Endodermal cell (in vitro differentiated cells): ENCODE measurements at regions not wholly inside any gene's neighbourhood (a gene's known extent, or its start where the extent isn't known, plus 50 kb on each side); places are given as distances from the start of the nearest gene placed in this dataset.

Experiments used
- DNase-seq: peaks from one replicate; pipeline ENCODE4 v3.0.0-alpha.2; 2017
- H3K27ac ChIP-seq: 2 replicates; pipeline ENCODE4 v1.5.1; 2013; ENCODE audit warnings: mild to moderate bottlenecking, low read depth, low read length, moderate library complexity
- H3K27me3 ChIP-seq: 2 replicates; pipeline ENCODE4 v1.6.1; 2013; ENCODE audit warnings: mild to moderate bottlenecking, low read length, moderate library complexity; ENCODE audit not compliant: insufficient read depth, control insufficient read depth, poor library complexity, severe bottlenecking
- H3K36me3 ChIP-seq: 2 replicates; pipeline ENCODE4 v1.7.0; 2013; ENCODE audit warnings: mild to moderate bottlenecking, low read length, moderate library complexity; ENCODE audit not compliant: control insufficient read depth, insufficient read depth
- H3K4me1 ChIP-seq: one replicate; pipeline ENCODE4 v1.7.0; 2013; ENCODE audit warnings: low read length; ENCODE audit not compliant: control insufficient read depth, insufficient read depth
- H3K4me3 ChIP-seq: 2 replicates; pipeline ENCODE4 v1.5.1; 2013; ENCODE audit warnings: mild to moderate bottlenecking, low read length, moderate library complexity
- H3K9ac ChIP-seq: 2 replicates; pipeline ENCODE4 v1.6.1; 2013; ENCODE audit warnings: mild to moderate bottlenecking, low read length, moderate library complexity; ENCODE audit not compliant: poor library complexity, severe bottlenecking; ENCODE audit errors: extremely low read depth
- H3K9me3 ChIP-seq: 2 replicates; pipeline ENCODE4 v1.6.1; 2013; ENCODE audit warnings: mild to moderate bottlenecking, low read length, moderate library complexity; ENCODE audit not compliant: control insufficient read depth
- H3K27ac Mint-ChIP-seq: 2 replicates; pipeline ENCODE4 v1.8.0; 2020; ENCODE audit warnings: mixed read lengths
- H3K27me3 Mint-ChIP-seq: 2 replicates; pipeline ENCODE4 v1.8.0; 2021; ENCODE audit warnings: mild to moderate bottlenecking, mixed read lengths; ENCODE audit not compliant: insufficient read depth
- H3K36me3 Mint-ChIP-seq: 2 replicates; pipeline ENCODE4 v1.8.0; 2020; ENCODE audit warnings: low read depth, mixed read lengths
- H3K4me1 Mint-ChIP-seq: 2 replicates; pipeline ENCODE4 v1.8.0; 2020; ENCODE audit warnings: mixed read lengths
- H3K4me3 Mint-ChIP-seq: 2 replicates; pipeline ENCODE4 v1.8.0; 2020; ENCODE audit warnings: mild to moderate bottlenecking, moderate library complexity, mixed read lengths
- H3K9me3 Mint-ChIP-seq: 2 replicates; pipeline ENCODE4 v1.8.0; 2020; ENCODE audit warnings: mild to moderate bottlenecking, mixed read lengths
- CTCF ChIP-seq: fragments of 200-600 bp; sonication (generic); conservative IDR thresholded peaks from 2 replicates; pipeline ENCODE4 v1.5.0; 2021; ENCODE audit warnings: antibody characterized with exemption, mild to moderate bottlenecking
- WGBS, 2 experiments: methylation state at CpG; one replicate each; pipeline versions ENCODE4 v1.1.5 to v1.1.7; 2013; ENCODE audit warnings: missing lambda C conversion rate in 2 of 2, mixed read lengths in 1 of 2; ENCODE audit not compliant: insufficient coverage in 1 of 2, insufficient read length in 1 of 2; 5-methylcytosine and 5-hydroxymethylcytosine counted together

GRCh38 chr2:181198183-181198864 is 217.9 kb downstream of the UBE2E3 start:
- H3K4me1 Mint-ChIP-seq = no peaks in the 10 kb centered on the region
- no peaks in the 10 kb centered on the region for H3K27me3 ChIP-seq
- H3K9me3 ChIP-seq = no peaks in the 10 kb centered on the region
- H3K36me3 ChIP-seq = no peaks in the 10 kb centered on the region
- H3K9me3 Mint-ChIP-seq = no peaks in the 10 kb centered on the region
- no peak overlapping the region for H3K27ac Mint-ChIP-seq
- no peaks in the 10 kb centered on the region for H3K4me1 ChIP-seq
- no peaks in the 10 kb centered on the region for H3K36me3 Mint-ChIP-seq
- H3K27me3 Mint-ChIP-seq = no peaks in the 10 kb centered on the region
- H3K9ac ChIP-seq = no peak overlapping the region
- H3K4me3 ChIP-seq = no peak overlapping the region
- no peak for DNase-seq
- H3K4me3 Mint-ChIP-seq = no peak overlapping the region
- TF ChIP-seq CTCF = no peak
- 100% methylated on average over 1 of the region's 1 CpG; no CpG with 5 or more reads in 1 of the 2 experiments for WGBS, 2 experiments
- no peak overlapping the region for H3K27ac ChIP-seq

- Histone ChIP-seq H3K4me3 (no peak overlapping the region), H3K27ac (no peak overlapping the region), H3K27me3 (no peaks in the 10 kb centered on the region), H3K9ac (no peak overlapping the region), H3K36me3 (no peaks in the 10 kb centered on the region), H3K4me1 (peaks cover 4% of the 10 kb centered on the region), H3K9me3 (peaks cover 8% of the 10 kb centered on the region)
- no peak for TF ChIP-seq CTCF
- DNase-seq = no peak
- Mint-ChIP-seq H3K9me3 (peaks cover 24% of the 10 kb centered on the region), H3K4me1 (no peaks in the 10 kb centered on the region), H3K36me3 (no peaks in the 10 kb centered on the region), H3K27me3 (no peaks in the 10 kb centered on the region), H3K4me3 (no peak overlapping the region), H3K27ac (no peak overlapping the region)
Observed at GRCh38 chr2:181203412-181203811, 223.0 kb downstream of the UBE2E3 start.

- peak overlapping the region; percentile 9 for H3K27ac Mint-ChIP-seq
- peaks cover 4% of the 10 kb centered on the region for H3K4me1 ChIP-seq
- H3K27me3 Mint-ChIP-seq = no peaks in the 10 kb centered on the region
- H3K27me3 ChIP-seq = no peaks in the 10 kb centered on the region
- TF ChIP-seq CTCF = no peak
- DNase-seq = no peak
- no peaks in the 10 kb centered on the region for H3K36me3 ChIP-seq
- no peaks in the 10 kb centered on the region for H3K36me3 Mint-ChIP-seq
- no peak overlapping the region for H3K27ac ChIP-seq
- H3K9me3 Mint-ChIP-seq = peaks cover 27% of the 10 kb centered on the region
- peaks cover 8% of the 10 kb centered on the region for H3K9me3 ChIP-seq
- H3K4me1 Mint-ChIP-seq = no peaks in the 10 kb centered on the region
- no peak overlapping the region for H3K4me3 ChIP-seq
- H3K9ac ChIP-seq = no peak overlapping the region
- H3K4me3 Mint-ChIP-seq = no peak overlapping the region
Observed at GRCh38 chr2:181203916-181204315, 223.5 kb downstream of the UBE2E3 start.
